ENCODE measurements at regions not wholly inside any gene's neighbourhood (a gene's known extent, or its start where the extent isn't known, plus 50 kb on each side); places are given as distances from the start of the nearest gene placed in this dataset.

DNA sequence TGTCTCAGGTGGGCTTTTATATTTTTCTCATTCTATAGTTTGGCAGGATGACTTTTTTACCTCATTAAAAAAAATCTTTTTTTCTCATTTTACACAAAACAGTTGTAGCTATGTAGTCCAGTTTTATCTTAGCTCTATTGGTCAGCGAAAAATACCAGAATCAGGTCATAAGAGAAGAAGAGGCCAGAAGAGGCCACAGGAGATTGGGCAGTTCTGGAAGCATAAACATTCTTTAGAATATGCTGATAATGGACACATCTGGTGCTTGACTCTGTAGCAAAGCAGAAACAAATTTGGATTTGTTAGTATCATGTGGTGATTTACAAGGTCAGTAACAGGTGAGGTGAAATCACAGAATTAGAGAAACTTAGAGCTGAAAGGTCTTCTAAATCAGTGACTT lies 66.6 kb upstream of the ARHGAP24 start:
- BruUV-seq (replicated peaks) = no TSS peak
- in situ Hi-C loops (cut with MboI) = no loop called here
- ATAC-seq = no peak
- no peak for DNase-seq (ENCODE audit: extremely low read depth in 1 of 4, low spot score in 3 of 4)
- POLR2A ChIA-PET = no interaction called here
- Histone ChIP-seq H3K4me1 (replicated peaks in 1 of 2; ENCODE audit: control insufficient read depth in 2 of 2, insufficient read depth in 2 of 2, low read length in 2 of 2) (no peaks in the 10 kb centered on the region), H3K27me3 (ENCODE audit: control insufficient read depth in 2 of 2, insufficient read depth in 2 of 2, low read length in 2 of 2) (no peaks in the 10 kb centered on the region), H3K36me3 (ENCODE audit: control insufficient read depth, insufficient read depth, low read length) (no peaks in the 10 kb centered on the region), H3K4me2 (ENCODE audit: insufficient read depth, low read length) (no peak overlapping the region), H3K4me3 (no peak overlapping the region), H3K9ac (ENCODE audit: insufficient read depth in 1 of 2, low read depth in 2 of 2, low read length in 2 of 2) (no peak overlapping the region), H3K27ac (ENCODE audit: extremely low read depth, low read depth, low read length) (no peak overlapping the region), H2AFZ (ENCODE audit: low read depth, low read length) (no peak overlapping the region), H3K79me2 (ENCODE audit: control insufficient read depth, insufficient read depth, low read length) (no peaks in the 10 kb centered on the region), H3K9me3 (replicated peaks; ENCODE audit: control insufficient read depth, insufficient read depth, low read depth, low read length) (no peaks in the 10 kb centered on the region), H3K9me1 (ENCODE audit: control insufficient read depth, insufficient read depth, low read length) (no peaks in the 10 kb centered on the region), H4K20me1 (replicated peaks; ENCODE audit: control insufficient read depth, insufficient read depth, low read length) (no peaks in the 10 kb centered on the region)
- FAIRE-seq = no peak
- TF ChIP-seq, protein P1, sequence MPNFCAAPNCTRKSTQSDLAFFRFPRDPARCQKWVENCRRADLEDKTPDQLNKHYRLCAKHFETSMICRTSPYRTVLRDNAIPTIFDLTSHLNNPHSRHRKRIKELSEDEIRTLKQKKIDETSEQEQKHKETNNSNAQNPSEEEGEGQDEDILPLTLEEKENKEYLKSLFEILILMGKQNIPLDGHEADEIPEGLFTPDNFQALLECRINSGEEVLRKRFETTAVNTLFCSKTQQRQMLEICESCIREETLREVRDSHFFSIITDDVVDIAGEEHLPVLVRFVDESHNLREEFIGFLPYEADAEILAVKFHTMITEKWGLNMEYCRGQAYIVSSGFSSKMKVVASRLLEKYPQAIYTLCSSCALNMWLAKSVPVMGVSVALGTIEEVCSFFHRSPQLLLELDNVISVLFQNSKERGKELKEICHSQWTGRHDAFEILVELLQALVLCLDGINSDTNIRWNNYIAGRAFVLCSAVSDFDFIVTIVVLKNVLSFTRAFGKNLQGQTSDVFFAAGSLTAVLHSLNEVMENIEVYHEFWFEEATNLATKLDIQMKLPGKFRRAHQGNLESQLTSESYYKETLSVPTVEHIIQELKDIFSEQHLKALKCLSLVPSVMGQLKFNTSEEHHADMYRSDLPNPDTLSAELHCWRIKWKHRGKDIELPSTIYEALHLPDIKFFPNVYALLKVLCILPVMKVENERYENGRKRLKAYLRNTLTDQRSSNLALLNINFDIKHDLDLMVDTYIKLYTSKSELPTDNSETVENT (CRISPR knock-in tag; IDR thresholded peaks at IDR 0.05) = no peak
- intact Hi-C loops (cut with micrococcal nuclease) = no loop called here
- CTCF ChIA-PET (ENCODE audit: low intra/inter-chr PET ratio) = no interaction called here
- WGBS (ENCODE audit: insufficient coverage, low coverage, missing lambda C conversion rate) = 0% methylated on average over 1 of the region's 1 CpG

DNA sequence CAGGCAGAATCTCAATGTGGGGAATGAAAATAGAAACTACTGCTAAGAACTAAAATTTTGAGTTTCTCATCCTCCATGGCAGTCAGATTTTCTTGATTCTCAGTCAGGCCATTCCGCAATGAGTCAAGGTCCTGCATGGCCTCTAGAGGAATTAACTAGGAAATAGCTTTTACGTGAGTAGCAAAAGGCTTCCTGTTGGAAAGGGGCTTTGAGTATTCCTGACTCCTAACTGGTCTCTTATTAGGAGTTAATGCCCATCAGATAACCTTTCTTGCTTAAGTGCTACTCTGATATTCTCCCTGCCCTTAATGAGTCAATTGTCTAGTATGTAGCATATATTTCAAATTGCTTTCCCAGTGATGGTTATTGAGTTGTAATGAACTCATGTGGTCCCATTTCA lies 65.7 kb upstream of the ARHGAP24 start:
- Histone ChIP-seq H3K9me3 (replicated peaks; ENCODE audit: control insufficient read depth, insufficient read depth, low read depth, low read length) (no peaks in the 10 kb centered on the region), H3K4me1 (replicated peaks in 1 of 2; ENCODE audit: control insufficient read depth in 2 of 2, insufficient read depth in 2 of 2, low read length in 2 of 2) (no peaks in the 10 kb centered on the region), H3K79me2 (ENCODE audit: control insufficient read depth, insufficient read depth, low read length) (no peaks in the 10 kb centered on the region), H3K9ac (ENCODE audit: insufficient read depth in 1 of 2, low read depth in 2 of 2, low read length in 2 of 2) (no peak overlapping the region), H2AFZ (ENCODE audit: low read depth, low read length) (no peak overlapping the region), H3K36me3 (ENCODE audit: control insufficient read depth, insufficient read depth, low read length) (no peaks in the 10 kb centered on the region), H3K27ac (ENCODE audit: extremely low read depth, low read depth, low read length) (no peak overlapping the region), H3K27me3 (ENCODE audit: control insufficient read depth in 2 of 2, insufficient read depth in 2 of 2, low read length in 2 of 2) (no peaks in the 10 kb centered on the region), H3K4me2 (ENCODE audit: insufficient read depth, low read length) (no peak overlapping the region), H3K4me3 (no peak overlapping the region), H3K9me1 (ENCODE audit: control insufficient read depth, insufficient read depth, low read length) (no peaks in the 10 kb centered on the region), H4K20me1 (replicated peaks; ENCODE audit: control insufficient read depth, insufficient read depth, low read length) (no peaks in the 10 kb centered on the region)
- WGBS (ENCODE audit: insufficient coverage, low coverage, missing lambda C conversion rate) = 8% methylated on average over 2 of the region's 2 CpGs
- DNase-seq (ENCODE audit: extremely low read depth in 1 of 4, low spot score in 3 of 4) (no peak), ATAC-seq (no peak), FAIRE-seq (no peak)
- intact Hi-C loops (cut with micrococcal nuclease) (no loop called here), in situ Hi-C loops (cut with MboI) (no loop called here)
- no TSS peak for BruUV-seq (replicated peaks)
- CTCF ChIA-PET (ENCODE audit: low intra/inter-chr PET ratio) = no interaction called here
- POLR2A ChIA-PET = interaction anchor here (0.7 kb wide), 1 partner anchor 9 kb away, joined by 3 read pairs; no protein-coding TSS in a partner anchor
- no peak for TF ChIP-seq CAMTA2 (CRISPR knock-in tag; conservative IDR thresholded peaks at IDR 0.05)
- no peak for TF ChIP-seq MIER1 (IDR thresholded peaks at IDR 0.05; ENCODE audit: low read depth)
- no peak for TF ChIP-seq BHLHE40 (IDR thresholded peaks at IDR 0.05; ENCODE audit: low read length)
- no peak for TF ChIP-seq MYC (IDR thresholded peaks at IDR 0.05; ENCODE audit: low read depth, low read length)
- TF ChIP-seq MYC (CRISPR knock-in tag; IDR thresholded peaks at IDR 0.05; ENCODE audit: borderline replicate concordance, low read depth) = no peak
- TF ChIP-seq ZNF354B (CRISPR knock-in tag; IDR thresholded peaks at IDR 0.05) = no peak
- TF ChIP-seq, protein P2, sequence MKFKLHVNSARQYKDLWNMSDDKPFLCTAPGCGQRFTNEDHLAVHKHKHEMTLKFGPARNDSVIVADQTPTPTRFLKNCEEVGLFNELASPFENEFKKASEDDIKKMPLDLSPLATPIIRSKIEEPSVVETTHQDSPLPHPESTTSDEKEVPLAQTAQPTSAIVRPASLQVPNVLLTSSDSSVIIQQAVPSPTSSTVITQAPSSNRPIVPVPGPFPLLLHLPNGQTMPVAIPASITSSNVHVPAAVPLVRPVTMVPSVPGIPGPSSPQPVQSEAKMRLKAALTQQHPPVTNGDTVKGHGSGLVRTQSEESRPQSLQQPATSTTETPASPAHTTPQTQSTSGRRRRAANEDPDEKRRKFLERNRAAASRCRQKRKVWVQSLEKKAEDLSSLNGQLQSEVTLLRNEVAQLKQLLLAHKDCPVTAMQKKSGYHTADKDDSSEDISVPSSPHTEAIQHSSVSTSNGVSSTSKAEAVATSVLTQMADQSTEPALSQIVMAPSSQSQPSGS (CRISPR knock-in tag; IDR thresholded peaks at IDR 0.05) = no peak
- no peak for TF ChIP-seq ZNF785 (CRISPR knock-in tag; IDR thresholded peaks at IDR 0.05)
- no peak for TF ChIP-seq NCOR1 (IDR thresholded peaks at IDR 0.05)
- TF ChIP-seq CBFA2T2 (conservative IDR thresholded peaks at IDR 0.05) = no peak
- no peak for TF ChIP-seq NFATC3 (IDR thresholded peaks at IDR 0.05)
- no peak for TF ChIP-seq PHF20 (IDR thresholded peaks at IDR 0.05; ENCODE audit: partially characterized antibody)

Measured in K562 (cell line).